ENCODE measurements at regions not wholly inside any gene's neighbourhood (a gene's known extent, or its start where the extent isn't known, plus 50 kb on each side); places are given as distances from the start of the nearest gene placed in this dataset.

GRCh38 chr3:177516158-177517011 lies 319.1 kb upstream of the TBL1XR1 start (continued):
- TF ChIP-seq, protein P1, sequence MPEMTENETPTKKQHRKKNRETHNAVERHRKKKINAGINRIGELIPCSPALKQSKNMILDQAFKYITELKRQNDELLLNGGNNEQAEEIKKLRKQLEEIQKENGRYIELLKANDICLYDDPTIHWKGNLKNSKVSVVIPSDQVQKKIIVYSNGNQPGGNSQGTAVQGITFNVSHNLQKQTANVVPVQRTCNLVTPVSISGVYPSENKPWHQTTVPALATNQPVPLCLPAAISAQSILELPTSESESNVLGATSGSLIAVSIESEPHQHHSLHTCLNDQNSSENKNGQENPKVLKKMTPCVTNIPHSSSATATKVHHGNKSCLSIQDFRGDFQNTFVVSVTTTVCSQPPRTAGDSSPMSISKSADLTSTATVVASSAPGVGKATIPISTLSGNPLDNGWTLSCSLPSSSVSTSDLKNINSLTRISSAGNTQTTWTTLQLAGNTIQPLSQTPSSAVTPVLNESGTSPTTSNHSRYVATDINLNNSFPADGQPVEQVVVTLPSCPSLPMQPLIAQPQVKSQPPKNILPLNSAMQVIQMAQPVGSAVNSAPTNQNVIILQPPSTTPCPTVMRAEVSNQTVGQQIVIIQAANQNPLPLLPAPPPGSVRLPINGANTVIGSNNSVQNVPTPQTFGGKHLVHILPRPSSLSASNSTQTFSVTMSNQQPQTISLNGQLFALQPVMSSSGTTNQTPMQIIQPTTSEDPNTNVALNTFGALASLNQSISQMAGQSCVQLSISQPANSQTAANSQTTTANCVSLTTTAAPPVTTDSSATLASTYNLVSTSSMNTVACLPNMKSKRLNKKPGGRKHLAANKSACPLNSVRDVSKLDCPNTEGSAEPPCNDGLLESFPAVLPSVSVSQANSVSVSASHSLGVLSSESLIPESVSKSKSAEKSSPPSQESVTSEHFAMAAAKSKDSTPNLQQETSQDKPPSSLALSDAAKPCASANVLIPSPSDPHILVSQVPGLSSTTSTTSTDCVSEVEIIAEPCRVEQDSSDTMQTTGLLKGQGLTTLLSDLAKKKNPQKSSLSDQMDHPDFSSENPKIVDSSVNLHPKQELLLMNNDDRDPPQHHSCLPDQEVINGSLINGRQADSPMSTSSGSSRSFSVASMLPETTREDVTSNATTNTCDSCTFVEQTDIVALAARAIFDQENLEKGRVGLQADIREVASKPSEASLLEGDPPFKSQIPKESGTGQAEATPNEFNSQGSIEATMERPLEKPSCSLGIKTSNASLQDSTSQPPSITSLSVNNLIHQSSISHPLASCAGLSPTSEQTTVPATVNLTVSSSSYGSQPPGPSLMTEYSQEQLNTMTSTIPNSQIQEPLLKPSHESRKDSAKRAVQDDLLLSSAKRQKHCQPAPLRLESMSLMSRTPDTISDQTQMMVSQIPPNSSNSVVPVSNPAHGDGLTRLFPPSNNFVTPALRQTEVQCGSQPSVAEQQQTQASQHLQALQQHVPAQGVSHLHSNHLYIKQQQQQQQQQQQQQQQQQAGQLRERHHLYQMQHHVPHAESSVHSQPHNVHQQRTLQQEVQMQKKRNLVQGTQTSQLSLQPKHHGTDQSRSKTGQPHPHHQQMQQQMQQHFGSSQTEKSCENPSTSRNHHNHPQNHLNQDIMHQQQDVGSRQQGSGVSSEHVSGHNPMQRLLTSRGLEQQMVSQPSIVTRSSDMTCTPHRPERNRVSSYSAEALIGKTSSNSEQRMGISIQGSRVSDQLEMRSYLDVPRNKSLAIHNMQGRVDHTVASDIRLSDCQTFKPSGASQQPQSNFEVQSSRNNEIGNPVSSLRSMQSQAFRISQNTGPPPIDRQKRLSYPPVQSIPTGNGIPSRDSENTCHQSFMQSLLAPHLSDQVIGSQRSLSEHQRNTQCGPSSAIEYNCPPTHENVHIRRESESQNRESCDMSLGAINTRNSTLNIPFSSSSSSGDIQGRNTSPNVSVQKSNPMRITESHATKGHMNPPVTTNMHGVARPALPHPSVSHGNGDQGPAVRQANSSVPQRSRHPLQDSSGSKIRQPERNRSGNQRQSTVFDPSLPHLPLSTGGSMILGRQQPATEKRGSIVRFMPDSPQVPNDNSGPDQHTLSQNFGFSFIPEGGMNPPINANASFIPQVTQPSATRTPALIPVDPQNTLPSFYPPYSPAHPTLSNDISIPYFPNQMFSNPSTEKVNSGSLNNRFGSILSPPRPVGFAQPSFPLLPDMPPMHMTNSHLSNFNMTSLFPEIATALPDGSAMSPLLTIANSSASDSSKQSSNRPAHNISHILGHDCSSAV (CRISPR knock-in tag; IDR thresholded peaks at IDR 0.05; ENCODE audit: borderline replicate concordance) = no peak
- TF ChIP-seq ATF1 (CRISPR knock-in tag; IDR thresholded peaks at IDR 0.05) (no peak), CENPX (CRISPR knock-in tag; IDR thresholded peaks at IDR 0.05) (no peak), GFI1 (CRISPR knock-in tag; IDR thresholded peaks at IDR 0.05; ENCODE audit: borderline replicate concordance) (no peak), HDAC2 (CRISPR knock-in tag; IDR thresholded peaks at IDR 0.05) (peak; percentile 66; the same call in 1 of the 2 replicates), REPIN1 (CRISPR knock-in tag; IDR thresholded peaks at IDR 0.05; ENCODE audit: borderline replicate concordance, low read depth) (no peak; the same call in 1 of the 2 replicates), BRF2 (CRISPR knock-in tag; IDR thresholded peaks at IDR 0.05) (no peak), ZNF280B (CRISPR knock-in tag; IDR thresholded peaks at IDR 0.05; ENCODE audit: borderline replicate concordance) (no peak), KMT2B (CRISPR knock-in tag; IDR thresholded peaks at IDR 0.05) (no peak; the same call in 1 of the 2 replicates), ZBTB34 (CRISPR knock-in tag; IDR thresholded peaks at IDR 0.05) (peak; percentile 80), ZNF724P (CRISPR knock-in tag; IDR thresholded peaks at IDR 0.05; ENCODE audit: borderline replicate concordance) (0 out of 2 replicates have a peak, but pooled peaks have one; percentile 59), ZSCAN25 (CRISPR knock-in tag; IDR thresholded peaks at IDR 0.05) (no peak), HCFC1 (IDR thresholded peaks at IDR 0.05; ENCODE audit: low read depth, low read length) (no peak)
- TF ChIP-seq, protein P2, sequence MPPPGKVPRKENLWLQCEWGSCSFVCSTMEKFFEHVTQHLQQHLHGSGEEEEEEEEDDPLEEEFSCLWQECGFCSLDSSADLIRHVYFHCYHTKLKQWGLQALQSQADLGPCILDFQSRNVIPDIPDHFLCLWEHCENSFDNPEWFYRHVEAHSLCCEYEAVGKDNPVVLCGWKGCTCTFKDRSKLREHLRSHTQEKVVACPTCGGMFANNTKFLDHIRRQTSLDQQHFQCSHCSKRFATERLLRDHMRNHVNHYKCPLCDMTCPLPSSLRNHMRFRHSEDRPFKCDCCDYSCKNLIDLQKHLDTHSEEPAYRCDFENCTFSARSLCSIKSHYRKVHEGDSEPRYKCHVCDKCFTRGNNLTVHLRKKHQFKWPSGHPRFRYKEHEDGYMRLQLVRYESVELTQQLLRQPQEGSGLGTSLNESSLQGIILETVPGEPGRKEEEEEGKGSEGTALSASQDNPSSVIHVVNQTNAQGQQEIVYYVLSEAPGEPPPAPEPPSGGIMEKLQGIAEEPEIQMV (CRISPR knock-in tag; IDR thresholded peaks at IDR 0.05; ENCODE audit: low read depth) = no peak
